Endothelial cell of umbilical vein (primary cell): ENCODE measurements at regions not wholly inside any gene's neighbourhood (a gene's known extent, or its start where the extent isn't known, plus 50 kb on each side); places are given as distances from the start of the nearest gene placed in this dataset.

Experiments used
- BruUV-seq: library from RNA; stranded (reverse); fragments of 400-500 nt; replicated peaks from 2 replicates; lab custom pipeline; 2021; lab: Mats Ljungman, UMichigan
- CTCF ChIA-PET: fragments of 300-600, 350-600 bp; sonication (Branson Sonifier 250); formaldehyde crosslinking; loops from one replicate; lab custom pipeline; 2021; ENCODE audit warnings: antibody characterized with exemption, inconsistent platforms; lab: Charles Lee
- POLR2A ChIA-PET: fragments of 300-600, 350-600 bp; sonication (Branson Sonifier 250); formaldehyde crosslinking; loops from one replicate; lab custom pipeline; 2021; ENCODE audit warnings: antibody characterized with exemption, inconsistent platforms; lab: Charles Lee
- DNase-seq: peaks from one replicate; pipeline ENCODE4 v3.0.0-alpha.2; 2011; ENCODE audit warnings: low read depth, low spot score
- FAIRE-seq: peaks from 2 replicates; lab custom pipeline; 2011; peaks lifted over from hg19 to GRCh38; lab: Jason Lieb, UNC
- H2AFZ ChIP-seq: 2 replicates; pipeline ENCODE4 v1.6.0; 2012; ENCODE audit warnings: low read depth, low read length, control low read depth, inconsistent platforms
- H3K27ac ChIP-seq: 2 replicates; pipeline ENCODE4 v1.5.1; 2011; ENCODE audit warnings: low read depth, mild to moderate bottlenecking, control low read depth, low read length, moderate library complexity; ENCODE audit not compliant: insufficient read depth
- H3K27me3 ChIP-seq, 2 experiments: 2 replicates each; pipeline versions ENCODE4 v1.6.0 to v1.6.1; 2011; ENCODE audit warnings: low read length in 2 of 2, mixed read lengths in 1 of 2; ENCODE audit not compliant: control insufficient read depth in 2 of 2, insufficient read depth in 2 of 2
- H3K36me3 ChIP-seq, 2 experiments: 2 replicates in 1 of 2; 3 replicates in 1 of 2; pipeline ENCODE4 v1.5.1; 2011; ENCODE audit warnings: low read length in 2 of 2, mild to moderate bottlenecking in 1 of 2, moderate library complexity in 1 of 2; ENCODE audit not compliant: control insufficient read depth in 2 of 2, insufficient read depth in 2 of 2; ENCODE audit errors: extremely low read depth in 1 of 2
- H3K4me1 ChIP-seq: 3 replicates; pipeline ENCODE4 v1.5.1; 2011; ENCODE audit warnings: mild to moderate bottlenecking, low read length; ENCODE audit not compliant: control insufficient read depth, insufficient read depth; ENCODE audit errors: extremely low read depth
- H3K4me2 ChIP-seq: 2 replicates; pipeline ENCODE4 v1.6.1; 2011; ENCODE audit warnings: low read length, control low read depth, mixed read lengths; ENCODE audit not compliant: insufficient read depth
- H3K4me3 ChIP-seq, 3 experiments: fragments of 200-600 bp in 1 of 3; sonication (generic), shearing (Covaris generic) in 1 of 3; replicated peaks in 1 of 3; 2 replicates each; pipeline ENCODE4 v1.5.1; 2011 to 2016; ENCODE audit warnings: control low read depth in 3 of 3, low read length in 3 of 3, mild to moderate bottlenecking in 2 of 3, inconsistent platforms in 1 of 3, low read depth in 1 of 3, moderate library complexity in 1 of 3; ENCODE audit not compliant: insufficient read depth in 1 of 3
- H3K79me2 ChIP-seq: 2 replicates; pipeline ENCODE4 v1.6.0; 2012; ENCODE audit warnings: low read length, inconsistent platforms; ENCODE audit not compliant: control insufficient read depth, insufficient read depth
- H3K9ac ChIP-seq: replicated peaks from 2 replicates; pipeline ENCODE3; 2011; ENCODE audit warnings: low read length, control low read depth; ENCODE audit not compliant: insufficient read depth; ENCODE audit errors: extremely low read depth
- H3K9me1 ChIP-seq: replicated peaks from 3 replicates; pipeline ENCODE4 v1.6.0; 2011; ENCODE audit warnings: mild to moderate bottlenecking, low read length; ENCODE audit not compliant: control insufficient read depth, insufficient read depth; ENCODE audit errors: extremely low read depth
- H3K9me3 ChIP-seq: replicated peaks from 2 replicates; pipeline ENCODE4 v1.5.1; 2012; ENCODE audit warnings: low read length, inconsistent platforms; ENCODE audit not compliant: control insufficient read depth, insufficient read depth
- H4K20me1 ChIP-seq: replicated peaks from 2 replicates; pipeline ENCODE3; 2011; ENCODE audit warnings: mild to moderate bottlenecking, low read length; ENCODE audit not compliant: control insufficient read depth, insufficient read depth; ENCODE audit errors: extremely low read depth
- EZH2 ChIP-seq: IDR thresholded peaks from 2 replicates; pipeline ENCODE4 v1.6.1; 2012; ENCODE audit warnings: borderline replicate concordance, low read depth, mild to moderate bottlenecking, moderate library complexity, low read length, inconsistent platforms; ENCODE audit not compliant: severe bottlenecking
- FOS ChIP-seq: IDR thresholded peaks from 2 replicates; pipeline ENCODE4 v1.6.1; 2011; ENCODE audit warnings: mild to moderate bottlenecking, low read length, moderate library complexity, borderline replicate concordance; ENCODE audit not compliant: insufficient read depth
- GATA2 ChIP-seq: IDR thresholded peaks from 2 replicates; pipeline ENCODE4 v1.7.0; 2011; ENCODE audit warnings: low read depth, mild to moderate bottlenecking, moderate library complexity, mixed read lengths, low read length; ENCODE audit not compliant: insufficient read length, insufficient read depth
- JUN ChIP-seq: IDR thresholded peaks from 2 replicates; pipeline ENCODE4 v1.6.1; 2011; ENCODE audit warnings: borderline replicate concordance, low read depth; ENCODE audit not compliant: insufficient read length, insufficient read depth
- MYC ChIP-seq: IDR thresholded peaks from one replicate; pipeline ENCODE4 v1.6.1; 2011; ENCODE audit warnings: mild to moderate bottlenecking, low read depth, low read length
- POLR2A ChIP-seq: IDR thresholded peaks from 2 replicates; pipeline ENCODE4 v1.6.1; 2012; ENCODE audit warnings: low read depth, mild to moderate bottlenecking, control low read depth, low read length
- POLR2AphosphoS5 ChIP-seq: IDR thresholded peaks from 2 replicates; pipeline ENCODE4 v1.6.1; 2012; ENCODE audit warnings: low read depth, mild to moderate bottlenecking, control low read depth, low read length, moderate library complexity; ENCODE audit not compliant: insufficient read depth
- dilution Hi-C: fragments of 300-500 bp; cut with MboI; formaldehyde crosslinking; loops from one replicate; pipeline ENCODE4 v1.15.0; 2019; ENCODE audit warnings: low sequenced_read_pairs; ENCODE audit not compliant: extremely low pct_ligation_motif_present
- intact Hi-C: fragments of 100-400 bp; cut with micrococcal nuclease; formaldehyde crosslinking; loops from one replicate; pipeline ENCODE4 v1.10.0; 2022
- TF ChIP-seq, protein P1 (sequence below): IDR thresholded peaks from 2 replicates; pipeline ENCODE4 v1.6.1; 2011; ENCODE audit not compliant: insufficient read depth, insufficient read length
- TF ChIP-seq, protein P2 (sequence below), 2 donors: IDR thresholded peaks; 1 replicate in 1 of 2; 2 replicates in 1 of 2; pipeline ENCODE4 v1.5.1; 2011; ENCODE audit warnings: low read length in 2 of 2, mild to moderate bottlenecking in 2 of 2, moderate library complexity in 2 of 2, control low read depth in 1 of 2, inconsistent platforms in 1 of 2, low read depth in 1 of 2; ENCODE audit not compliant: insufficient read depth in 1 of 2; ENCODE audit errors: extremely low read depth in 1 of 2

DNA sequence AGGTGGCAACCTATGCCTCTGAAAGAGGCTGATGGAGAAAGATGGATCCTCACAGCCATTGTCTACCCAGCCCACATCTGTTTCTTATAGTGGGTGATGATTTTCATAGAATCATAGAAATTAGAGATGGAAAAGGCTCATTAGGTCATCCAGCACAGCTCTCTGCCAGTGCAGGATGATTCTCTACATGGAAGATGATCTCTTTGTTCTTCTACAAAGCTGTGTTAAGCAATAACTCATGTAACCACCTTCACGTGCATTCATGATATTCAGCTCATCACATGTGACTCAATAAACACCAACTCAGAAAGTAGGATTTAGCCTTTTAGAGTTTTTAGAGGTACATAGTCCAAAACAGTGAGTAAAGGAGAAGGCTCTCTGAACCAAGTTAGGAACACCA is 539.4 kb upstream of the ID2 start:
- H3K9me3 ChIP-seq = no peaks in the 10 kb centered on the region
- dilution Hi-C loops = no loop called here
- no peaks in the 10 kb centered on the region for H3K36me3 ChIP-seq
- H4K20me1 ChIP-seq = no peaks in the 10 kb centered on the region
- H3K9me1 ChIP-seq = no peaks in the 10 kb centered on the region
- peaks cover 0 to 2% of the 10 kb centered on the region in 2 experiments for H3K27me3 ChIP-seq
- TF ChIP-seq JUN (no peak), POLR2A (no peak), EZH2 (no peak), FOS (no peak), GATA2 (no peak), MYC (no peak), POLR2AphosphoS5 (no peak)
- TF ChIP-seq, protein P1, sequence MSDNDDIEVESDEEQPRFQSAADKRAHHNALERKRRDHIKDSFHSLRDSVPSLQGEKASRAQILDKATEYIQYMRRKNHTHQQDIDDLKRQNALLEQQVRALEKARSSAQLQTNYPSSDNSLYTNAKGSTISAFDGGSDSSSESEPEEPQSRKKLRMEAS = no peak
- TF ChIP-seq, protein P2, sequence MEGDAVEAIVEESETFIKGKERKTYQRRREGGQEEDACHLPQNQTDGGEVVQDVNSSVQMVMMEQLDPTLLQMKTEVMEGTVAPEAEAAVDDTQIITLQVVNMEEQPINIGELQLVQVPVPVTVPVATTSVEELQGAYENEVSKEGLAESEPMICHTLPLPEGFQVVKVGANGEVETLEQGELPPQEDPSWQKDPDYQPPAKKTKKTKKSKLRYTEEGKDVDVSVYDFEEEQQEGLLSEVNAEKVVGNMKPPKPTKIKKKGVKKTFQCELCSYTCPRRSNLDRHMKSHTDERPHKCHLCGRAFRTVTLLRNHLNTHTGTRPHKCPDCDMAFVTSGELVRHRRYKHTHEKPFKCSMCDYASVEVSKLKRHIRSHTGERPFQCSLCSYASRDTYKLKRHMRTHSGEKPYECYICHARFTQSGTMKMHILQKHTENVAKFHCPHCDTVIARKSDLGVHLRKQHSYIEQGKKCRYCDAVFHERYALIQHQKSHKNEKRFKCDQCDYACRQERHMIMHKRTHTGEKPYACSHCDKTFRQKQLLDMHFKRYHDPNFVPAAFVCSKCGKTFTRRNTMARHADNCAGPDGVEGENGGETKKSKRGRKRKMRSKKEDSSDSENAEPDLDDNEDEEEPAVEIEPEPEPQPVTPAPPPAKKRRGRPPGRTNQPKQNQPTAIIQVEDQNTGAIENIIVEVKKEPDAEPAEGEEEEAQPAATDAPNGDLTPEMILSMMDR (IDR thresholded peaks at IDR 0.05; ENCODE audit: extremely low read depth in 1 of 2, insufficient read depth in 1 of 2, low read depth in 1 of 2, low read length in 2 of 2) = no peak
- H3K79me2 ChIP-seq = no peaks in the 10 kb centered on the region
- ChIA-PET POLR2A (no interaction called here), CTCF (interaction anchor here (1.3 kb wide), 1 partner anchor 15 kb away, joined by 3 read pairs; no protein-coding TSS in a partner anchor)
- H3K27ac ChIP-seq = no peak overlapping the region
- no peak overlapping the region for H2AFZ ChIP-seq
- intact Hi-C loops = no loop called here
- no peaks in the 10 kb centered on the region for H3K4me1 ChIP-seq
- FAIRE-seq (no peak), DNase-seq (no peak)
- no peak overlapping the region for H3K4me3 ChIP-seq
- no TSS peak for BruUV-seq
- no peak overlapping the region for H3K4me2 ChIP-seq
- no peak overlapping the region for H3K9ac ChIP-seq
